HS-5 (cell line): ENCODE measurements at regions not wholly inside any gene's neighbourhood (a gene's known extent, or its start where the extent isn't known, plus 50 kb on each side); places are given as distances from the start of the nearest gene placed in this dataset.
"Not testable (repeated sequence)": the region's sequence is repeated elsewhere in the genome, so short reads cannot be mapped to it uniquely, and the experiment has no call there.

Experiments used
- DNase-seq: peaks from one replicate; pipeline ENCODE4 v3.0.0-alpha.2; 2012; ENCODE audit warnings: low read depth

DNA sequence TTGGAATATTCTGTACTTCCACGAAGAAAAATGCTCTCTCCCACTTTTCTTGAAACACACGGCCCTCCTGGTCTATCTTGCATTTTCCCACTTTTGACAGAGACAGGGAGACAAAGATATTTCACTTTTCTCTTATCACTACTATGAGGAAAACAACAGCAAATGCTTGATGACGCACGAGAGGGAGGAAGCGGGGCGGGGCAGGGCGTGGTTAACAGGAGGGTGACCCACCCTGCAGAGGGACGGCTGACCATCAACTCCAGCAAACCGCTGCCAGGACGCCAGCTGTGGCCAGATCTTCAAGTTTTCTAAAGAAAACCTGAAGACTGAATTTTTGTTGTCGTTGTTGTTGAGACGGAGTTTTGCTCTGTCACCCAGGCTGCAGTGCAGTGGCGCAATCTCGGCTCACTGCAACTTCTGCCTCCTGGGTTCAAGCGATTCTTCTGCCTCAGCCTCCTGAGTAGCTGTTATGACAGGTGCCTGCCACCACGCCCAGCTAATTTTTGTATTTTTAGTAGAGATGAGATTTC, 63.8 kb downstream of the NSUN5 start:
- not testable (repeated sequence) for DNase-seq

DNA sequence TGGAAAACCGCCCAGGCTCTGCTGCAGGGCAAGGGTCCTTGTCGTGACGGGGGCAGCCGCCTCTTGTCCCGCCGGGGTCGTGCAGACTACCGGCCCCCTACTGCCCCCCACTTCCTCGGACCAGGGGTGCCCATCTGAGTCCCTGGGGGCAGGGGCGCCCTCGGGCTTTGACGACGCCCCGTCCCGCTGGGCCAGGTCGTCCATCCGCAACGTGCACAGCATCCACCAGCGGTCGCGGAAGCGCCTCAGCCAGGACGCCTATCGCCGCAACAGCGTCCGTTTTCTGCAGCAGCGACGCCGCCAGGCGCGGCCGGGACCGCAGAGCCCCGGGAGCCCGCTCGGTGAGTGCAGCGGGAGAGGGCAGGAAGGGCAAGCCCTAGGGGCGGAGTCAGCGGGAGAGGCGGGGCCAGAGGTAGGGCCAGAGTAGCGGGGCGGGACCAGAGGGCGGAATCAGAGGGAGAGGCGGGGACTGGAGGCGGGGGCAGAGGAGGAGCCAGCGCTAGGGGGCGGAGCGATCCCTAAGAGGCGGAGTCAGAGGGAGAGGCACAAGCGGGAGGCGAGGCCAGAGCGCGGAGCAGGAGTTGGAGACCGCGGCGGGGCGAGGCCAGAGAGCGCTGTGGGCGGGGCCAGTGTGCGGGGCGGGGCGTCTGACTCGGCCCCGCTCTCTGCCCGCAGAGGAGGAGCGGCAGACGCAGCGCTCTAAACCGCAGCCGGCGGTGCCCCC, 73.5 kb downstream of the NSUN5 start:
- not testable (repeated sequence) for DNase-seq

DNA sequence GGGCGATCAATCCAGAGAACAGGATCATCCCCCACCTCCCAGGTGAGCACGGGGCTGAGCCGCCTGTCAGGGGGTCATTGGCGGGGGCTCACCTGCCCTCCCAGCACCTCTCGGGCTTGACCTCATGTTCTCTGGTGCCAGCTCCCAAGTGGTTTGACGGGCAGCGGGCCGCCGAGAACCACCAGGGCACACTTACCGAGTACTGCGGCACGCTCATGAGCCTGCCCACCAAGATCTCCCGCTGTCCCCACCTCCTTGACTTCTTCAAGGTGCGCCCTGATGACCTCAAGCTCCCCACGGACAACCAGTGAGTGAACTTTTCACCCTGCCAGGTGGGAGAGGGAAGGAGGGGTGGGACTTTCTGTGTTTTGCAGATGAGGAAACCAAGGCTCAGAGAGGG, 82.9 kb downstream of the NSUN5 start:
- DNase-seq = not testable (repeated sequence)

DNA sequence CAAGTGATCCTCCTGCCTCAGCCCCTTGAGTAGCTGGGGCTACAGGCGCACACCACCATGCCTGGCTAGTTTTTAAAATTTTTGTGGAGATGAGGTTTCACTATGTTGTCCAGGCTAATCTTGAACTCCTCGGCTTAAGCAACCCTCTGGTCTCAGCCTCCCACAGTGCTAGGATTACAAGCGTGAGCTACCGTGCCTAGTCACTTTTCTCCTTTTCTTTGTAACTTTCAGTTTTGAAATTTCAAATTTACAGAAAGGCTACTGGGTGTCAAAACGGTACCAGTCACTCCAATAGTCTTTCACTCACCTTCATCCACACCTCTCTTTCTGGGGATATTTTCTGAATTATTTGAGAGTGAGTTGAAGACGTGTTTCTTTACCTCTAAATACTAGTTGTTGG, 86.9 kb downstream of the NSUN5 start:
- not testable (repeated sequence) for DNase-seq

DNA sequence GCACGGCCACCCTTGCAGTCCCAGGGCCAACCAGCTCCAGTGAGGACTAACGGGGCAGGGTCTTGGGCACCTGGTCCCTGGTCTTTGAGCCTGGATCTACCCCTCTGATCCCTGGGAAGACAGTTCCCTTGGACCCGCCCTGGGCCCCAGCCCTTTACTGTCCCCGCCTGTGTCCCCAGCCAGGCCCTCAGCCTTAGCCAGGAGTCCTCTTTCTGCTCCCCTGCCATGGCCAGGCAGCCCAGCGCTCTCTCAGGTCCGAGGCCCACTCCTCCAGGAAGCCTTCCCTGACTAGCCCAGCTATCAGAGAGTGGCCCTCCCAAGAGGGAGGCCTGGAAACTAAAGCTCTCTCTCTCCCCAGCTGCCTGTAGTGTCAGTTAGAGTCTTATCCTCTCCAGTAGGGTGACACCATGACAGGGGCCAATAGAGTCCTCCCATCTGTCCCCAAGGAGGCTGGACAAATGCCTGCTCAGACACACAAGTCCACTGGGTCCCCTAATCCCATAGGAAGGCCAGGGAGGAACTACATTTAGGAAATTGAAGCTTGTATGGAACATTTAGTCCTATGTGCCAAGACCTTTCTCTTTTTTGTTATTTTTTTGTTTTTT, 87.8 kb downstream of the NSUN5 start:
- not testable (repeated sequence) for DNase-seq

DNA sequence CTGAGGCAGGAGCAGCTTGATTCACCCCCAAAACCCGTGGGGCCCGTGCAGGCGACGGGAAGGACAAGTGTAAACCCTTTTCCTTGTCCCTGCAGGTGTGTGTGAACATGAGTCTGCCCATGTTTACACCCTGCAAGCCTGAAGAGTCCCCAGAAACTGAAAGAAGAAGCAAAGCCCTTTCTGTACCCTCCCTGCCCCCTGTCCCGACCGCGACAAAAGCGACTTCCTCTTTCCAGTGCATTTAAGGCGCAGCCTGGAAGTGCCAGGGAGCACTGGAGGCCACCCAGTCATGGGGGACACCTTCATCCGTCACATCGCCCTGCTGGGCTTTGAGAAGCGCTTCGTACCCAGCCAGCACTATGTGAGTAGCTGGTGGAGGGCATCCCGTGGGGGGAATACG, 88.3 kb downstream of the NSUN5 start:
- not testable (repeated sequence) for DNase-seq

DNA sequence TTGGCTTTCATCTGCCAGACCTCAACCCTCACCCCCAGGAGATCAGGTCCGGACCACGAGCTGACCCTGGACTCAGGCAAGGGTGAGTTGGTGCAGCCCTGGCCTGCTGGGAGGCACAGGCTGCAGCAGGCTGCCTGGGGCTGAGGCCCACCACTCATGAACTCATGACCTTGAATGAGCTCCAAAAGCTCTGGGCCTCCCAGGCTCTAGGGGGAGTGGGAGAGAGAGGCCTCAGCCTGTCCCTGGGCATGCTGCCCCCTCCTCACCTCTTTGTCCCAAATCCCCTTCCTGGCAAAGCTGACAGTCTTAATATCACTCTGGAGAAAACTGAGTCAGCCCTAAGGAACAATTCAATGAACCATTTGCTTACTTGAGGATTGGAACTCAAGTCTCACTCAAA, 89.8 kb downstream of the NSUN5 start:
- DNase-seq = not testable (repeated sequence)

DNA sequence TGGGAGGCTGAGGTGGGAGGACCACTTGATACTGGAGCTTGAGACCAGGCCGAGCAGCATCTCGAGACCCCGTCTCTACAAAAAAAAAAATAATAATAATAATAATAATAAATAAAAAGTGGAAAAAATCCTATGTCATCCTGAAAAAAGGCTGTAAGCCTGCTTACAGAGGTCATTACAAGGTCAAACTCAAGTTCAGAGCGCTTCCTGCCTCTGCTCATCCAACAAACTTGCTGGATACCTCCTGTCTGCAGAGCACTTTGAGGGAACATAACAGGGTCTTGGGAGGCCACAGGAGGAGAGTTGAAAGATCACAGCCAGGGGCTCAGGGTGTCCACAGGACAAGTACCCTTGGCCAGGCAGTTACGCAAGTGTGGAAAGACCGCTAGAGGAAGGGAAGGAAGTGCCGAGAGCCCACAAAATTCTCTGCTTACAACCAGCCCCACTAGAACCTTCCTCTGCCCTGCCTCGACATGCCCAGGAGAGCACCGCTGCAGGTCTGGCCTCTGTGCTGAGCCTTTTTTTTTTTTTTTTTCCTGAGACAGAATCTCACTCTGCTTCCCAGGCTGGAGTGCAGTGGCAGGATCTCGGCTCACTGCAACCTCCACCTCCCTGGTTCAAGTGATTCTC, 92.5 kb downstream of the NSUN5 start:
- DNase-seq = not testable (repeated sequence)

DNA sequence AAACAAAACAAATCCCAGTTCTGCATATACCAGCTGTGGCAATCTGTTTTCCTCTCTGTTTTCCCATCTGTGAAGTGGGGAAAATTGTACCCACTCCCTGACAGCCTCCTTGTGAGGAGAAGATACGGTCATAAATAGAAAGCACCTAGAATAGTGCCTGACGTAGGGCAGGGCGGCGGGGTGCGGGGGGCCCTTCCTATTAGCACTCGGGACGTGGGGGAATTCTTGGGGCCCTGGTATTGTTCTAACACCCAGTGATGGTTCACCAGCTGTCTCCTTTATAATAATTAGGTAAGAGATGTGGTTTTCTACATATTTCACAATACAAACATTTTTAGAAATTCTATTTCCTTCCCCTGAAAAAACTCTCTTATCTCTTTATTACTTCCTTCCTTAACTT, 93.4 kb downstream of the NSUN5 start:
- DNase-seq = not testable (repeated sequence)

DNA sequence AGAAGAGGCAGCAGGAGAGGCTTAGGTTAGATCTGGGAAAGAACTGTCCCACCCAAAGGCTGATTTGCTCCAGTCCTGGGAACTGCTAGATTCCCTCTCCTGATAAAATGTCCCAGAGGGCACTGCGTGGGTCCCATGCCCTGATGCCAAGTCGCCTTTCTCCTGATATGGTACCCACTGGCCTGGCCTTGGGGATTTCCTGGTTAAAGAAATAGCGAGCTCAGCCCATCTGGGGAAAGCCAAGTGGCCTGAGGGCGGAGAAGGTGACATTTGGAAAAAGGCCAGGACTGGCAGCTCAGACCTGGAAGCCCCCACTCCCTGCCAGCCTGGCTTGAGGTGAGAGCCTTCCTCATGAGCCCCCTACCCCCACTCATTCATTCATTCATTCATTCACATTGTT, 94.2 kb downstream of the NSUN5 start:
- not testable (repeated sequence) for DNase-seq

DNA sequence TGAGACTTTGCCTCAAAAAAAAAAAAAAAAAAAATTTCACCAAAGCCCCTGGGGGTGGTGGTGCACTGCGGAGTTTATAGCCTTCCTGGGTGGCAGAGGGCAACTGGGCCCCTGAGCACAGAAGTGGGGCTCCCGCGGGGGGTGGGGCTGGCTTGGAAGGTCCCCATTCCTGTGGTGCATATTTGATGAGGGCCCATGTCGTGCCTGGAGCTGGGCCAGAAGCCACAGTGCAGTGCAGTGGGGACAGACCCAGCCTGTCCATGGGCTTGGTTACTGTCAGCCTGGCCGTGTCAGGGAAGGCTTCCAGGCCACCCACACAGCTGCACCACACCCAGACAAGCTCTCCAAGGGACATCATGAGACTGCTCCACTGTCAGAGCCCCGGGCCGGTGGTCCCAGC, 95.5 kb downstream of the NSUN5 start:
- DNase-seq = not testable (repeated sequence)

DNA sequence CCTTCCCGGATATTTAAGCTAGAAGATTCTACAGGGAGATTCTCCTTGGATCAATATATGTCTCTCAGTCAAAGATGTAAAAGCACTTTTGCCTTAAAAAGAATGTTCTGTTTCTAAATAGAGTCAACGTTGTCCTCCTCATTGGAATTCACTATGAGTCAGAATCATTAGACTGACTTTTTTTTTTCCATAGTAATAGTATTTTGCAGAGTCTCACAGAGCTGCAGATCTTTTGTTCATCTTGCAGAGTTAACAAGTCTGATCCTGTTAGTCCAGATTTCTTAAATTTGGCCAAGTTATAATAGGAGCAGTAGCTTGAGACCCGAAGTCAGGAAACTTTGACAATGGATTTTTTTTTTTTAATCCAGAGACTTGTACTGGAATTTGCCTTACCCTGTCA, 103.0 kb downstream of the NSUN5 start:
- not testable (repeated sequence) for DNase-seq

DNA sequence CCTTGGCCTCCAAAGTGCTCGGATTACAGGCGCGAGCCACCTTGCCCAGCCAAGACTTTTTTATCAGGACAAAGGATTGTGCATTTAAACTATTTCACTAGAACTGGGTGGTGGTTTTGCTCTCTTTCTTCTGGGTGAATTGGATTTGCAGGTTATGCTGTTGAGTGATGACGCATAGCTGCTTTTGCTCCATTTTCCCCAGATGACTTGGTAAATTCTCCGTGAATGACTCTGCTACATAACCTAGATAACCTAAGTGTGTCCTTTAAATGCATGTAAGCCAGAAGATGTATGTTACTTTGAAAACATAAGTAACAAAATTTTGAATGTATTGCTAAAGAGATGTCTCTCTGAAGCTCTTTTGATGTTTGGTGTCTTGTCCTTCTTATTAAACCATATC, 103.7 kb downstream of the NSUN5 start:
- peak; percentile 45 for DNase-seq

DNA sequence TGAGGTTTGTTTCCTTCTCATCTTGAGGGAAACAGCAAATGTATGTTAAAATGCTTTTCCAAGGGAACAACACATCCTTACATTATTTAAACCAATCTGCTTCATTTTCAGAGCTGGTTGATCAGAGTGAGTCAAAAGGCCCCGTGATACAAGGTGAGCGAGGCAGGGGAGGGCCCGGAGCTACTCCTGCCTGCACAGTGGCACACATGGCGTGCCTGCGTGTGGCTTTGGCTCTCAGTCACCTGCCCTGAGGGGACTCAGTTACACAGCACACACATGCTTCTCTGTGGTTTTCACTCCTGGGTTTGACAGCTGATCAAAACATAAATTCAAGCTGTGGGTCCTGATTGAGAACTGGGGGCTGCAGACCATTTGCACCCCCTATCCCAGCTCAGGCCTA, 105.3 kb downstream of the NSUN5 start:
- not testable (repeated sequence) for DNase-seq

DNA sequence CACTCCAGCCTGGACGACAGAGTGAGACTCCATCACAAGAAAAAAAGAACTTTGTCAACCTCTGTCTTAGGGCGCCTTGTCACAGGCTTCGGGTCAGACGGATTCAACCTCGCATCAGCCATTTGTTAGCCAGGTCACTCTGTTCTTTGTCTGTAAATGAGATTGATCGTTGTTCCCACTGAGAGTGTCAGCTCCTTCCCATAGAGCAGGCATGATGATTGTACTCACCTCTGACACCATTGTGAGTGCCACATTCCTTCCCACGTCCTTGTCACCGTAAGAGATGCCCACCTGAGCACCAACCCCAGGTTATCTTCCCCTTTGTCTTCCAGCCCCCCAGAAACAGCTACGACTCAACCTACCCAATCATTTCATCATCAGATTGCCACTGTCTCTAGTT, 107.4 kb downstream of the NSUN5 start:
- DNase-seq = not testable (repeated sequence)

DNA sequence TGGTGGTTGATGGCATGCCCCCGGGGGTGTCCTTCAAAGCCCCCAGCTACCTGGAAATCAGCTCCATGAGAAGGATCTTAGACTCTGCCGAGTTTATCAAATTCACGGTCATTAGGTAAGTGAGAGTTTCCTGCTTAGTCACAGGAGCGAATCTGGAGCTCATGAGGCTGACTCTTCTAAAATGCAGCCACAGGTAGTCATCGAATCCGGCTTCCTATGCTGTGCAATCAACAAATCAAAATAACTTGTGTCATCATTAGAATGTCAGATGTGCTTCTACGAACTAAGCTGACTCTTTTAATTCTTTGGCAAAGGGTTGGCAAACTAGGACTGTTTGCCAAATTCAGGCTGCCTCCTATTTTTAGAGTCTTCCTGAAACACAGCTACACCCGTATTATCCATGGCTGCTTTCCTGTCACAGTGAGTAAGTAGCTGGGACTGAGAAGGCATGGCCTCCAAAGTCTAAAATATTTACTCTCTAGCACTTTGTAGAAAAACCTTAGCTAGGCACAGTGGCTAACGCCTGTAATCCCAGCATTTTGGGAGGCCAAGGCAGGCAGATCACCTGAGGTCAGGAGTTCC, 108.0 kb downstream of the NSUN5 start:
- not testable (repeated sequence) for DNase-seq

DNA sequence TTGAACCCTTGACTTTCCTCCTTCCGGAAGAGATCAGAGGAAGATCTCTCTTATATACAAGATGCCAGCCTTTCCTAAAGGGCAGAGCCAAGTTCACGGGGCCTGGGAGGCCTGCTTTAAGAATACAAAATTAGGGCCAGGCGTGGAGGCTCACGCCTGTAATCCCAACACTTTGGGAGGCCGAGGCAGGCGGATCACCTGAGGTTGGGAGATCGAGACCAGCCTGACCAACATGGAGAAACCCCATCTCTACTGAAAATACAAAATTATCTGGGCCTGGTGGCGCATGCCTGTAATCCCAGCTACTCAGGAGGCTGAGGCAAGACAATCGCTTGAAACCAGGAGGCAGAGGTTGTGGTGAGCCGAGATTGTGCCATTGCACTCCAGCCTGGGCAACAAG, 108.2 kb upstream of the SPDYE9 start:
- not testable (repeated sequence) for DNase-seq

DNA sequence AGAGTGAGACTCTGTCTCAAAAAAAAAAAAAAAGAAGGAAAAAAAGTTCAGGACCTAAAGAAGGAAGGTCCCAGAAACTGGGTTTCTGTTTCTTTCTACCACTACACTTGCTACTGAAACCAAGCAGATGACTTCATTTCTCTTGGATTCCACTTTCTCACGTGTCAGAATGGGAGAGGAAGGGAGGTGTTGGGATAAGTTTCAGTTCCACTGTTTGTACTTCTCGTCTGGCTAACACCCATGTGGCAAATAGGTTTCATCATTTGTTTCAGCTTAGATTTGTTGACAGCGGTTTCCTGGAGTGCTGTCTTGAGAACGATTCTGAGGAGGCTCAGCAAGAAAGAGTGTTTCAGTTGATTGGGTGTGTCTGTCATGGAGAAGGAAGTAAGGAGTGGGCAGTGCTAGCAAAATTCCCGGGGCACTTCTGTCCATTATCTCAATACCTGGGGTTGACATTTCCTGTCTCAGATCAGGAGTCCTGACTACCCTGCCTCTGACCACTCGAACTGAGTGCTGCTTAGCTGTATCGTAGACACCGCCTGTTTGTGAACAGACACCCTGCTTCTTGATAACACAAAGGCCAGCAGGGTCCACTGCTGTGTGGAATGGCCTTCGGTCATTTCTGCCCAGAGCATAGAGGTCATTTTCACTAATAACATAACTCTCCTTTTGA, 104.8 kb upstream of the SPDYE9 start:
- DNase-seq = not testable (repeated sequence)

DNA sequence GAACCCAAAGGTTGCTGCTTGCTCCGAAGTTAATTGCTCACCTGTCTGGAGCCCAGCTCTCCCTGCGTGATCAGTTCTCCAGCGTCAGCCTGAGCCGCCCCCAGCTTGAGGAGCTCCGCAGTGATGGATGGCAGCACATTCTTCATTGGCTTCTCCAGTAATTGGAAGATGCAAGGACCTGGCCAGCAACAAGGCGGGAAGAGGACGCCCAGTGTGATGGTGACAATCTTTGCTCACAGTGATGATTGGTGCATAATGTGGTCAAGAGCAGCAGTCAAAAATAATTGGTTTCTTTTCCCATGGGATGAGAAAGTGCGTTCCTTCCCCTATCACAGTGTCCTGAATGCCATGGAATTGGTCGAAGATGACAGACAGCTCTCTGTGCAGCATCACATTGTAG, 102.4 kb upstream of the SPDYE9 start:
- not testable (repeated sequence) for DNase-seq

DNA sequence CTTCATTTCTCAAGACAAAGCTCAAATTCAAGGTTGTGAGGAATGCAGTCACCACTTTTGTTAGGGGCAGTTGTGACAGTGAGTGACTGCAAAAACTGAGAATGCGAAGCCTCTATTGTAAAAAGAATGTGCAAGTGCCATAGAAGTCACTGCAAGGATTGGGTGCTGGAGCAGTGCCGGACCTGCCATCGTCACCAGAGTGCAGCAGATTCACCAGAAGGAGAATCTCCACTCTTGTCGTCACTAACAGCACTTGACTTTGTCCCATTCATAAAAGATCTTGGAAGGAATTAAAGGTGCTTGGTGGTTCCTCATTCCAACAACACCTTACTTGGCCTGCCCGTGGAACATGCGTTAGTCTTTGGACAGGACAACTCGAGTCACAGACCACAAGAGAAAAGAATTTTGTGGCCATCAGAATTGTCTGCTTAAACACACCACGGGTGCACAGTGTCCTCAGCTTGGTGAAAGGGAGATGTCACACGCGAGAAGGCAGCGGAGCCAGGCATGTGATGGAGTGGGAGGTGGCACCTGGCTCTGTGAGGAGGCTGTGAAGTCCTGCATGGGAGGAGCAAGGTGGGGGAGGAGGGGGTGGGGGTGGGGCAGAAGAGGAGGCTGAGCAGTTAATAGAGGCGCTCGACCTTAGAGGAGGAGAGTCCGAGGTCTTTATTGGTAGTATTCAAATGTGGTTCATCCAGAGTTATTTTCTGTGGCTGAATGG, 100.9 kb upstream of the SPDYE9 start:
- DNase-seq = not testable (repeated sequence)

DNA sequence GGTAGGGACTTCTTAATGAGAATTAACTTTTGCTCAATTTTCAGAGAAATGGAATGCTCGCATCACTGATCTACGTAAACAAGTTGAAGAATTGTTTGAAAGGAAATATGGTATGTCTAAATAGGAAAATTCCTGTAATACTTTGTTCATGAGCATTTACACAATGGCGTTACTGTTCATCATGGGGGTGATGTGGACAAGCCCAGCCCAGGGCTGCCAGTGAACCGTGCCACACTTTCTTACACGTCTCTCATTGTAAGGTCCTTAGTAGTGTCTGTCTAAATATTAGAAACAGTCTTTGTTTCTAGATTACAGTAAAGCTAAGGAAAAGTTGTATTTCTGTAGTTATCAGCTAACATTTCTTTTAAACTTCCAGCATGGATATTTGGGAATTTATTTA, 91.0 kb upstream of the SPDYE9 start:
- not testable (repeated sequence) for DNase-seq
